HCT116 (cell line): ENCODE measurements at regions not wholly inside any gene's neighbourhood (a gene's known extent, or its start where the extent isn't known, plus 50 kb on each side); places are given as distances from the start of the nearest gene placed in this dataset.

Source experiments
- ATAC-seq: fragments of 200-7000 bp; cut with Tn5 transposase; 2 replicates; pipeline ENCODE4 v1.9.1; 2020; ENCODE audit warnings: mild to moderate bottlenecking, moderate library complexity
- BruUV-seq: library from RNA; stranded (reverse); fragments of 400-500 nt; replicated peaks from 2 replicates; lab custom pipeline; 2021; lab: Mats Ljungman, UMichigan
- CTCF ChIA-PET: fragments of 300-600 bp; sonication (Branson Sonifier 250); formaldehyde crosslinking; loops from one replicate; lab custom pipeline; 2021; ENCODE audit warnings: antibody characterized with exemption; lab: Charles Lee
- POLR2A ChIA-PET: fragments of 300-600, 350-600 bp; sonication (Branson Sonifier 250); formaldehyde crosslinking; loops from one replicate; lab custom pipeline; 2021; ENCODE audit warnings: antibody characterized with exemption; lab: Charles Lee
- RAD21 ChIA-PET, 2 experiments: fragments of 300-600 bp; sonication (Branson Sonifier 250); formaldehyde crosslinking; loops; one replicate each; lab custom pipeline; 2023; ENCODE audit warnings: low total read pairs in 2 of 2; ENCODE audit not compliant: uncharacterized antibody in 2 of 2, unreplicated experiment in 2 of 2, low non-redundant PET in 1 of 2; lab: Charles Lee
- DNase-seq: peaks from one replicate; pipeline ENCODE4 v3.0.0-alpha.2; 2010; ENCODE audit warnings: low read depth, low spot score
- H2AFZ ChIP-seq: fragments of 200-600 bp; shearing (Covaris generic), sonication (generic); 2 replicates; pipeline ENCODE4 v1.6.1; 2017; ENCODE audit warnings: low read depth, mixed run types, mixed read lengths, antibody characterized with exemption, low read length; ENCODE audit not compliant: poor library complexity, severe bottlenecking
- H3K27ac ChIP-seq: 2 replicates; pipeline ENCODE4 v1.5.1; 2012; ENCODE audit warnings: low read depth, low read length
- H3K27me3 ChIP-seq: fragments of 200-600 bp; sonication (generic); 2 replicates; pipeline ENCODE4 v1.6.1; 2016; ENCODE audit warnings: mixed run types, low read length, mixed read lengths; ENCODE audit not compliant: insufficient read depth
- H3K36me3 ChIP-seq, 2 experiments: fragments of 200-500 bp in 1 of 2; fragments of 200-600 bp in 1 of 2; sonication (Bioruptor generic) in 1 of 2; sonication (generic) in 1 of 2; 2 replicates each; pipeline versions ENCODE4 v1.5.1 to v1.6.1; 2014 to 2016; ENCODE audit warnings: low read length in 2 of 2, inconsistent platforms in 1 of 2, mixed read lengths in 1 of 2, mixed run types in 1 of 2; ENCODE audit not compliant: insufficient read depth in 2 of 2, control insufficient read depth in 1 of 2
- H3K4me1 ChIP-seq, 2 experiments: fragments of 200-600 bp in 1 of 2; sonication (generic) in 1 of 2; 2 replicates each; pipeline versions ENCODE4 v1.5.1 to v1.6.1; 2012 to 2017; ENCODE audit warnings: low read length in 2 of 2, inconsistent platforms in 1 of 2, mild to moderate bottlenecking in 1 of 2, mixed read lengths in 1 of 2, mixed run types in 1 of 2, moderate library complexity in 1 of 2; ENCODE audit not compliant: insufficient read depth in 2 of 2, control insufficient read depth in 1 of 2
- H3K4me2 ChIP-seq: fragments of 200-600 bp; sonication (generic); 2 replicates; pipeline ENCODE4 v1.6.1; 2017; ENCODE audit warnings: mixed run types, low read length, mixed read lengths
- H3K4me3 ChIP-seq, 2 experiments: fragments of 200-600 bp in 1 of 2; sonication (generic) in 1 of 2; replicated peaks in 1 of 2; 2 replicates each; pipeline ENCODE4 v1.5.1; 2011 to 2016; ENCODE audit warnings: low read length in 2 of 2, control low read depth in 1 of 2, low read depth in 1 of 2, mild to moderate bottlenecking in 1 of 2, mixed read lengths in 1 of 2, mixed run types in 1 of 2
- H3K79me2 ChIP-seq: fragments of 200-600 bp; sonication (generic); 2 replicates; pipeline ENCODE4 v1.6.1; 2017; ENCODE audit warnings: mild to moderate bottlenecking, mixed run types, low read length, moderate library complexity, mixed read lengths; ENCODE audit not compliant: insufficient read depth
- H3K9ac ChIP-seq: fragments of 200-600 bp; sonication (generic); 2 replicates; pipeline ENCODE4 v1.6.1; 2016; ENCODE audit warnings: low read length, mixed read lengths
- H3K9me2 ChIP-seq: fragments of 200-600 bp; sonication (generic), shearing (Covaris generic); 2 replicates; pipeline ENCODE4 v1.6.1; 2017; ENCODE audit warnings: mixed run types, mild to moderate bottlenecking, moderate library complexity; ENCODE audit not compliant: insufficient read depth
- H3K9me3 ChIP-seq, 2 experiments: fragments of 200-500 bp in 1 of 2; fragments of 200-600 bp in 1 of 2; sonication (Bioruptor generic) in 1 of 2; sonication (generic) in 1 of 2; 2 replicates each; pipeline ENCODE4 v1.6.1; 2014 to 2017; ENCODE audit warnings: low read length in 2 of 2, mixed read lengths in 2 of 2, inconsistent platforms in 1 of 2, low read depth in 1 of 2, mild to moderate bottlenecking in 1 of 2, mixed run types in 1 of 2, moderate library complexity in 1 of 2; ENCODE audit not compliant: control insufficient read depth in 1 of 2, insufficient read depth in 1 of 2
- H4K20me1 ChIP-seq: fragments of 200-600 bp; sonication (generic), shearing (Covaris generic); 2 replicates; pipeline ENCODE4 v1.6.1; 2017; ENCODE audit warnings: mixed run types, mild to moderate bottlenecking, moderate library complexity; ENCODE audit not compliant: insufficient read depth
- CBX3 ChIP-seq: IDR thresholded peaks from 2 replicates; pipeline ENCODE4 v1.6.1; 2012; ENCODE audit warnings: low read depth
- EGR1 ChIP-seq: IDR thresholded peaks from 2 replicates; pipeline ENCODE4 v1.6.1; 2012; ENCODE audit warnings: low read depth
- EZH2 ChIP-seq: fragments of 200-600 bp; sonication (generic); IDR thresholded peaks from 2 replicates; pipeline ENCODE4 v1.6.1; 2017; ENCODE audit warnings: antibody characterized with exemption, mixed run types
- FOSL1 ChIP-seq: IDR thresholded peaks from 2 replicates; pipeline ENCODE4 v1.6.1; 2012; ENCODE audit warnings: low read depth
- POLR2A ChIP-seq: IDR thresholded peaks from 2 replicates; pipeline ENCODE4 v1.7.0; 2011; ENCODE audit warnings: borderline replicate concordance; ENCODE audit not compliant: insufficient read depth, insufficient read length; ENCODE audit errors: extremely low read depth
- RAD21 ChIP-seq: IDR thresholded peaks from 2 replicates; pipeline ENCODE4 v1.6.1; 2012; ENCODE audit warnings: low read depth, mild to moderate bottlenecking
- SIN3A ChIP-seq: IDR thresholded peaks from 2 replicates; pipeline ENCODE4 v1.6.1; 2012; ENCODE audit warnings: low read depth
- SP1 ChIP-seq: IDR thresholded peaks from 2 replicates; pipeline ENCODE4 v1.6.1; 2012; ENCODE audit warnings: low read depth
- SRF ChIP-seq: IDR thresholded peaks from 2 replicates; pipeline ENCODE4 v1.6.1; 2012; ENCODE audit warnings: low read depth
- YY1 ChIP-seq: IDR thresholded peaks from 2 replicates; pipeline ENCODE4 v1.6.1; 2011; ENCODE audit warnings: low read length, low read depth, moderate library complexity, mild to moderate bottlenecking; ENCODE audit not compliant: insufficient replicate concordance; ENCODE audit errors: extremely low read depth
- ZBTB33 ChIP-seq: IDR thresholded peaks from 2 replicates; pipeline ENCODE4 v1.6.1; 2011; ENCODE audit warnings: mild to moderate bottlenecking, low read length, moderate library complexity; ENCODE audit not compliant: insufficient replicate concordance; ENCODE audit errors: extremely low read depth
- intact Hi-C: fragments of 100-400 bp; cut with micrococcal nuclease; formaldehyde crosslinking; loops from 2 replicates; pipeline ENCODE4 v1.10.0; 2022
- TF ChIP-seq, protein P1 (sequence below): IDR thresholded peaks from 2 replicates; pipeline ENCODE4 v1.6.1; 2012; ENCODE audit warnings: low read depth
- TF ChIP-seq, protein P2 (sequence below), 3 experiments: fragments of 200-600 bp in 1 of 3; sonication (generic) in 1 of 3; IDR thresholded peaks in 2 of 3; conservative IDR thresholded peaks in 1 of 3; 2 replicates each; pipeline ENCODE4 v1.5.1; 2012 to 2017; ENCODE audit warnings: low read depth in 2 of 3, low read length in 2 of 3, antibody characterized with exemption in 1 of 3, borderline replicate concordance in 1 of 3, control low read depth in 1 of 3, mild to moderate bottlenecking in 1 of 3, mixed read lengths in 1 of 3, mixed run types in 1 of 3, moderate library complexity in 1 of 3; ENCODE audit not compliant: insufficient read depth in 1 of 3

- Histone ChIP-seq H3K27ac (no peak overlapping the region), H3K27me3 (no peaks in the 10 kb centered on the region), H3K9ac (no peak overlapping the region), H3K79me2 (no peaks in the 10 kb centered on the region), H3K36me3 (no peaks in the 10 kb centered on the region), H3K4me1 (no peaks in the 10 kb centered on the region), H3K4me2 (no peak overlapping the region), H3K9me3 (no peaks in the 10 kb centered on the region), H2AFZ (no peak overlapping the region), H3K9me2 (no peaks in the 10 kb centered on the region), H4K20me1 (no peaks in the 10 kb centered on the region), H3K4me3 (no peak overlapping the region)
- no peak for DNase-seq
- ATAC-seq: no peak
- TF ChIP-seq FOSL1 (no peak), POLR2A (no peak), SIN3A (no peak), SRF (no peak), CBX3 (no peak), YY1 (no peak), ZBTB33 (no peak)
- ChIA-PET CTCF (no interaction called here), RAD21 (no interaction called here), POLR2A (no interaction called here)
- BruUV-seq: no TSS peak
- intact Hi-C loops: no loop called here
These were observed 94.6 kb downstream of the FAM9B start for GRCh38 chrX:8939322-8939721.

DNA sequence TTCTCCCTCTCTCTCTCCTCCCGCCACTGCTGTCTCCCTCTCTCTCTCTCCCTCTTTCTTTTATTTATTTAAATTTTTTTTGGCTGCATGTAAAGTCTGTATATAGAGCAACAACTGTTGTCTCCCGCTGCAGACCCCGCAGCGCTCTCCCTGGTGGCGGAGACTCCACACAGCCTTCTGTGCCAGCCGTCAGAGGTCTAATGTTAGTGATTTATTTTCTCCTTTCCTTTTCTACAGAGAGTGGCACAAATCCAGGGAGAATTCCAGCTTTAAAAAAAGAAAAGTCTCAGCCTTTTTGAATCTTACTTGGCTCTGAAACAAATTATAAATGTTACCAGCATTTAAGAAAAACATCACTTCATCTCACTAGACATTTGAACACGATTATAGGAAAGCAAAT lies 106.2 kb downstream of the FAM9B start:
- BruUV-seq: no TSS peak
- H4K20me1 ChIP-seq: no peaks in the 10 kb centered on the region
- POLR2A ChIA-PET: no interaction called here

More for the DNA sequence above, 106.2 kb downstream of the FAM9B start:
- TF ChIP-seq, protein P1, sequence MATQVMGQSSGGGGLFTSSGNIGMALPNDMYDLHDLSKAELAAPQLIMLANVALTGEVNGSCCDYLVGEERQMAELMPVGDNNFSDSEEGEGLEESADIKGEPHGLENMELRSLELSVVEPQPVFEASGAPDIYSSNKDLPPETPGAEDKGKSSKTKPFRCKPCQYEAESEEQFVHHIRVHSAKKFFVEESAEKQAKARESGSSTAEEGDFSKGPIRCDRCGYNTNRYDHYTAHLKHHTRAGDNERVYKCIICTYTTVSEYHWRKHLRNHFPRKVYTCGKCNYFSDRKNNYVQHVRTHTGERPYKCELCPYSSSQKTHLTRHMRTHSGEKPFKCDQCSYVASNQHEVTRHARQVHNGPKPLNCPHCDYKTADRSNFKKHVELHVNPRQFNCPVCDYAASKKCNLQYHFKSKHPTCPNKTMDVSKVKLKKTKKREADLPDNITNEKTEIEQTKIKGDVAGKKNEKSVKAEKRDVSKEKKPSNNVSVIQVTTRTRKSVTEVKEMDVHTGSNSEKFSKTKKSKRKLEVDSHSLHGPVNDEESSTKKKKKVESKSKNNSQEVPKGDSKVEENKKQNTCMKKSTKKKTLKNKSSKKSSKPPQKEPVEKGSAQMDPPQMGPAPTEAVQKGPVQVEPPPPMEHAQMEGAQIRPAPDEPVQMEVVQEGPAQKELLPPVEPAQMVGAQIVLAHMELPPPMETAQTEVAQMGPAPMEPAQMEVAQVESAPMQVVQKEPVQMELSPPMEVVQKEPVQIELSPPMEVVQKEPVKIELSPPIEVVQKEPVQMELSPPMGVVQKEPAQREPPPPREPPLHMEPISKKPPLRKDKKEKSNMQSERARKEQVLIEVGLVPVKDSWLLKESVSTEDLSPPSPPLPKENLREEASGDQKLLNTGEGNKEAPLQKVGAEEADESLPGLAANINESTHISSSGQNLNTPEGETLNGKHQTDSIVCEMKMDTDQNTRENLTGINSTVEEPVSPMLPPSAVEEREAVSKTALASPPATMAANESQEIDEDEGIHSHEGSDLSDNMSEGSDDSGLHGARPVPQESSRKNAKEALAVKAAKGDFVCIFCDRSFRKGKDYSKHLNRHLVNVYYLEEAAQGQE: no peak
- TF ChIP-seq FOSL1 (no peak), RAD21 (no peak), EGR1 (no peak), SP1 (no peak), EZH2 (no peak), YY1 (no peak), SRF (no peak), POLR2A (no peak)
- TF ChIP-seq, protein P2, sequence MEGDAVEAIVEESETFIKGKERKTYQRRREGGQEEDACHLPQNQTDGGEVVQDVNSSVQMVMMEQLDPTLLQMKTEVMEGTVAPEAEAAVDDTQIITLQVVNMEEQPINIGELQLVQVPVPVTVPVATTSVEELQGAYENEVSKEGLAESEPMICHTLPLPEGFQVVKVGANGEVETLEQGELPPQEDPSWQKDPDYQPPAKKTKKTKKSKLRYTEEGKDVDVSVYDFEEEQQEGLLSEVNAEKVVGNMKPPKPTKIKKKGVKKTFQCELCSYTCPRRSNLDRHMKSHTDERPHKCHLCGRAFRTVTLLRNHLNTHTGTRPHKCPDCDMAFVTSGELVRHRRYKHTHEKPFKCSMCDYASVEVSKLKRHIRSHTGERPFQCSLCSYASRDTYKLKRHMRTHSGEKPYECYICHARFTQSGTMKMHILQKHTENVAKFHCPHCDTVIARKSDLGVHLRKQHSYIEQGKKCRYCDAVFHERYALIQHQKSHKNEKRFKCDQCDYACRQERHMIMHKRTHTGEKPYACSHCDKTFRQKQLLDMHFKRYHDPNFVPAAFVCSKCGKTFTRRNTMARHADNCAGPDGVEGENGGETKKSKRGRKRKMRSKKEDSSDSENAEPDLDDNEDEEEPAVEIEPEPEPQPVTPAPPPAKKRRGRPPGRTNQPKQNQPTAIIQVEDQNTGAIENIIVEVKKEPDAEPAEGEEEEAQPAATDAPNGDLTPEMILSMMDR (IDR thresholded peaks at IDR 0.05 in 2 of 3, conservative IDR thresholded peaks at IDR 0.05 in 1 of 3; ENCODE audit: borderline replicate concordance in 1 of 3, insufficient read depth in 1 of 3, low read depth in 2 of 3, low read length in 2 of 3): no peak
- TF ChIP-seq, all 23 proteins: peak for 0
- ATAC-seq (no peak), DNase-seq (no peak)
- Histone ChIP-seq H3K9me3 (no peaks in the 10 kb centered on the region), H3K27ac (no peak overlapping the region), H3K36me3 (no peaks in the 10 kb centered on the region), H3K9ac (no peak overlapping the region), H3K4me2 (no peak overlapping the region), H3K4me3 (no peak overlapping the region), H3K27me3 (no peaks in the 10 kb centered on the region), H2AFZ (no peak overlapping the region), H3K79me2 (no peaks in the 10 kb centered on the region), H3K9me2 (no peaks in the 10 kb centered on the region), H3K4me1 (no peaks in the 10 kb centered on the region)
- CTCF ChIA-PET: no interaction called here
- RAD21 ChIA-PET: no interaction called here
- intact Hi-C loops: no loop called here
